ENCODE measurements at regions not wholly inside any gene's neighbourhood (a gene's known extent, or its start where the extent isn't known, plus 50 kb on each side); places are given as distances from the start of the nearest gene placed in this dataset.
"Not testable (repeated sequence)": the region's sequence is repeated elsewhere in the genome, so short reads cannot be mapped to it uniquely, and the experiment has no call there.

- H3K9ac ChIP-seq (ENCODE audit: low read length) = not testable (repeated sequence)
Observed at GRCh38 chr1:120282744-120283464, 106.6 kb upstream of the SEC22B start.

GRCh38 chr1:120278259-120278610 is 101.9 kb upstream of the SEC22B start:
- not testable (repeated sequence) for H3K4me2 ChIP-seq (ENCODE audit: low read length); H2AFZ ChIP-seq (ENCODE audit: low read depth, low read length); H3K9me3 ChIP-seq (ENCODE audit: insufficient read depth, low read length); H3K36me3 ChIP-seq (replicated peaks; ENCODE audit: low read depth, low read length); H4K20me1 ChIP-seq (ENCODE audit: insufficient read depth, low read length); H3K9ac ChIP-seq (ENCODE audit: low read length); H3K4me1 ChIP-seq (ENCODE audit: low read length); H3K27me3 ChIP-seq (ENCODE audit: low read depth, low read length); H3K79me2 ChIP-seq (ENCODE audit: low read length); H3K27ac ChIP-seq (ENCODE audit: low read length); H3K4me3 ChIP-seq (ENCODE audit: low read length)

More at GRCh38 chr1:120282744-120283464, 106.6 kb upstream of the SEC22B start:
- H3K27me3 ChIP-seq (ENCODE audit: low read depth, low read length); H3K4me3 ChIP-seq (ENCODE audit: low read length); H3K4me1 ChIP-seq (ENCODE audit: low read length); H2AFZ ChIP-seq (ENCODE audit: low read depth, low read length); H4K20me1 ChIP-seq (ENCODE audit: insufficient read depth, low read length); H3K79me2 ChIP-seq (ENCODE audit: low read length); H3K36me3 ChIP-seq (replicated peaks; ENCODE audit: low read depth, low read length); H3K27ac ChIP-seq (ENCODE audit: low read length); H3K4me2 ChIP-seq (ENCODE audit: low read length); H3K9me3 ChIP-seq (ENCODE audit: insufficient read depth, low read length): not testable (repeated sequence)

GRCh38 chr1:120277428-120278258 is 101.3 kb upstream of the SEC22B start:
- H3K27me3 ChIP-seq (ENCODE audit: low read depth, low read length); H3K79me2 ChIP-seq (ENCODE audit: low read length); H3K9me3 ChIP-seq (ENCODE audit: insufficient read depth, low read length); H3K4me1 ChIP-seq (ENCODE audit: low read length); H3K4me3 ChIP-seq (ENCODE audit: low read length); H2AFZ ChIP-seq (ENCODE audit: low read depth, low read length); H3K36me3 ChIP-seq (replicated peaks; ENCODE audit: low read depth, low read length); H3K27ac ChIP-seq (ENCODE audit: low read length); H3K4me2 ChIP-seq (ENCODE audit: low read length); H4K20me1 ChIP-seq (ENCODE audit: insufficient read depth, low read length); H3K9ac ChIP-seq (ENCODE audit: low read length): not testable (repeated sequence)

- H3K27ac ChIP-seq (ENCODE audit: low read length) = not testable (repeated sequence)
Observed at GRCh38 chr1:120276710-120277109, 100.4 kb upstream of the SEC22B start.

GRCh38 chr1:120274438-120274837 is 98.1 kb upstream of the SEC22B start:
- not testable (repeated sequence) for H3K79me2 ChIP-seq (ENCODE audit: low read length); H4K20me1 ChIP-seq (ENCODE audit: insufficient read depth, low read length); H3K4me1 ChIP-seq (ENCODE audit: low read length); H3K4me2 ChIP-seq (ENCODE audit: low read length); H3K4me3 ChIP-seq (ENCODE audit: low read length); H3K27me3 ChIP-seq (ENCODE audit: low read depth, low read length); H2AFZ ChIP-seq (ENCODE audit: low read depth, low read length); H3K9me3 ChIP-seq (ENCODE audit: insufficient read depth, low read length); H3K27ac ChIP-seq (ENCODE audit: low read length); H3K36me3 ChIP-seq (replicated peaks; ENCODE audit: low read depth, low read length); H3K9ac ChIP-seq (ENCODE audit: low read length)

More at GRCh38 chr1:120276710-120277109, 100.4 kb upstream of the SEC22B start:
- H3K36me3 ChIP-seq (replicated peaks; ENCODE audit: low read depth, low read length); H3K4me1 ChIP-seq (ENCODE audit: low read length); H3K27me3 ChIP-seq (ENCODE audit: low read depth, low read length); H3K9me3 ChIP-seq (ENCODE audit: insufficient read depth, low read length); H3K4me3 ChIP-seq (ENCODE audit: low read length); H3K79me2 ChIP-seq (ENCODE audit: low read length); H2AFZ ChIP-seq (ENCODE audit: low read depth, low read length); H3K4me2 ChIP-seq (ENCODE audit: low read length); H3K9ac ChIP-seq (ENCODE audit: low read length); H4K20me1 ChIP-seq (ENCODE audit: insufficient read depth, low read length): not testable (repeated sequence)

GRCh38 chr1:120273363-120273762 is 97.0 kb upstream of the SEC22B start:
- not testable (repeated sequence) for H3K9ac ChIP-seq (ENCODE audit: low read length); H4K20me1 ChIP-seq (ENCODE audit: insufficient read depth, low read length); H2AFZ ChIP-seq (ENCODE audit: low read depth, low read length); H3K27ac ChIP-seq (ENCODE audit: low read length); H3K9me3 ChIP-seq (ENCODE audit: insufficient read depth, low read length); H3K4me1 ChIP-seq (ENCODE audit: low read length); H3K27me3 ChIP-seq (ENCODE audit: low read depth, low read length); H3K4me3 ChIP-seq (ENCODE audit: low read length); H3K79me2 ChIP-seq (ENCODE audit: low read length); H3K36me3 ChIP-seq (replicated peaks; ENCODE audit: low read depth, low read length); H3K4me2 ChIP-seq (ENCODE audit: low read length)

GRCh38 chr1:120272242-120272641 is 95.9 kb upstream of the SEC22B start:
- H3K36me3 ChIP-seq (replicated peaks; ENCODE audit: low read depth, low read length); H3K79me2 ChIP-seq (ENCODE audit: low read length); H2AFZ ChIP-seq (ENCODE audit: low read depth, low read length); H3K9ac ChIP-seq (ENCODE audit: low read length); H3K4me2 ChIP-seq (ENCODE audit: low read length); H3K4me3 ChIP-seq (ENCODE audit: low read length); H3K27ac ChIP-seq (ENCODE audit: low read length); H3K27me3 ChIP-seq (ENCODE audit: low read depth, low read length); H3K9me3 ChIP-seq (ENCODE audit: insufficient read depth, low read length); H3K4me1 ChIP-seq (ENCODE audit: low read length); H4K20me1 ChIP-seq (ENCODE audit: insufficient read depth, low read length): not testable (repeated sequence)

- not testable (repeated sequence) for H3K9me3 ChIP-seq (ENCODE audit: insufficient read depth, low read length); H3K27me3 ChIP-seq (ENCODE audit: low read depth, low read length); H3K27ac ChIP-seq (ENCODE audit: low read length); H3K4me1 ChIP-seq (ENCODE audit: low read length); H3K36me3 ChIP-seq (replicated peaks; ENCODE audit: low read depth, low read length); H3K79me2 ChIP-seq (ENCODE audit: low read length); H3K4me3 ChIP-seq (ENCODE audit: low read length); H2AFZ ChIP-seq (ENCODE audit: low read depth, low read length); H4K20me1 ChIP-seq (ENCODE audit: insufficient read depth, low read length); H3K9ac ChIP-seq (ENCODE audit: low read length); H3K4me2 ChIP-seq (ENCODE audit: low read length)
Observed at GRCh38 chr1:120271561-120272221, 95.4 kb upstream of the SEC22B start.

GRCh38 chr1:120267894-120268551 is 91.7 kb upstream of the SEC22B start:
- not testable (repeated sequence) for H3K27ac ChIP-seq (ENCODE audit: low read length); H3K36me3 ChIP-seq (replicated peaks; ENCODE audit: low read depth, low read length); H3K4me3 ChIP-seq (ENCODE audit: low read length); H3K79me2 ChIP-seq (ENCODE audit: low read length); H3K27me3 ChIP-seq (ENCODE audit: low read depth, low read length); H4K20me1 ChIP-seq (ENCODE audit: insufficient read depth, low read length); H3K9ac ChIP-seq (ENCODE audit: low read length); H3K4me2 ChIP-seq (ENCODE audit: low read length); H2AFZ ChIP-seq (ENCODE audit: low read depth, low read length); H3K9me3 ChIP-seq (ENCODE audit: insufficient read depth, low read length); H3K4me1 ChIP-seq (ENCODE audit: low read length)

All from OCI-LY3 (cell line).